ENCODE measurements at regions not wholly inside any gene's neighbourhood (a gene's known extent, or its start where the extent isn't known, plus 50 kb on each side); places are given as distances from the start of the nearest gene placed in this dataset.

DNA sequence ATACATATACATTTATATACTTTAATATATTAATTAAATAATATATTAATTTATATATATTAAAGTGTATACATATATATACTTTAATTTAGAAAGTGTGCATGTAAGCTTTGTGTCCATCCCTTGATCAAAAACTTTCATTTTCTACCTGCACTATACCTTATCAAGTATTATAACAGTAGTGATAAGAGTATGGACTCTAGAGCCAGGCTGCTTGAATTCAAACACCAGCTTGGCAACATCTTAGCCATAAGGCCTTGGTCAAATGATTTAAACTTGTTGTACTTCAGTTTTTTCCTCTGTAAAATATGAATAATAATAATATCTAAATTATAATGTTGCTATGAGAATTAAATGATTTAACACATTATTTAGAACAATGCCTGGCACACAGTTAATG is 327.6 kb upstream of the NECTIN3 start:
- TF ChIP-seq, protein P1, sequence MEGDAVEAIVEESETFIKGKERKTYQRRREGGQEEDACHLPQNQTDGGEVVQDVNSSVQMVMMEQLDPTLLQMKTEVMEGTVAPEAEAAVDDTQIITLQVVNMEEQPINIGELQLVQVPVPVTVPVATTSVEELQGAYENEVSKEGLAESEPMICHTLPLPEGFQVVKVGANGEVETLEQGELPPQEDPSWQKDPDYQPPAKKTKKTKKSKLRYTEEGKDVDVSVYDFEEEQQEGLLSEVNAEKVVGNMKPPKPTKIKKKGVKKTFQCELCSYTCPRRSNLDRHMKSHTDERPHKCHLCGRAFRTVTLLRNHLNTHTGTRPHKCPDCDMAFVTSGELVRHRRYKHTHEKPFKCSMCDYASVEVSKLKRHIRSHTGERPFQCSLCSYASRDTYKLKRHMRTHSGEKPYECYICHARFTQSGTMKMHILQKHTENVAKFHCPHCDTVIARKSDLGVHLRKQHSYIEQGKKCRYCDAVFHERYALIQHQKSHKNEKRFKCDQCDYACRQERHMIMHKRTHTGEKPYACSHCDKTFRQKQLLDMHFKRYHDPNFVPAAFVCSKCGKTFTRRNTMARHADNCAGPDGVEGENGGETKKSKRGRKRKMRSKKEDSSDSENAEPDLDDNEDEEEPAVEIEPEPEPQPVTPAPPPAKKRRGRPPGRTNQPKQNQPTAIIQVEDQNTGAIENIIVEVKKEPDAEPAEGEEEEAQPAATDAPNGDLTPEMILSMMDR (IDR thresholded peaks at IDR 0.05) = no peak
- no peak for TF ChIP-seq POLR2A (IDR thresholded peaks at IDR 0.05)

All from Peyer's patch (tissue), 4 donors.